ENCODE measurements at regions not wholly inside any gene's neighbourhood (a gene's known extent, or its start where the extent isn't known, plus 50 kb on each side); places are given as distances from the start of the nearest gene placed in this dataset.

GRCh38 chr12:87182696-87183233, 846.4 kb downstream of the C12orf50 start:
- TF ChIP-seq POLR2A (IDR thresholded peaks at IDR 0.05) (no peak), CTCF (IDR thresholded peaks at IDR 0.05) (no peak)
